ENCODE measurements at regions not wholly inside any gene's neighbourhood (a gene's known extent, or its start where the extent isn't known, plus 50 kb on each side); places are given as distances from the start of the nearest gene placed in this dataset.
"Not testable (repeated sequence)": the region's sequence is repeated elsewhere in the genome, so short reads cannot be mapped to it uniquely, and the experiment has no call there.

GRCh38 chr9:129561594-129562281, 59.2 kb downstream of the C9orf50 start:
- no peak for DNase-seq (ENCODE audit: low read depth)

GRCh38 chr9:129560881-129561306, 60.0 kb downstream of the C9orf50 start:
- DNase-seq (ENCODE audit: low read depth), result no peak

GRCh38 chr9:129559506-129559881, 61.4 kb downstream of the C9orf50 start:
- no peak for DNase-seq (ENCODE audit: low read depth)

- DNase-seq (ENCODE audit: low read depth), result no peak
These were observed 62.1 kb downstream of the C9orf50 start for GRCh38 chr9:129558551-129559505.

GRCh38 chr9:129558063-129558550, 62.8 kb downstream of the C9orf50 start:
- DNase-seq (ENCODE audit: low read depth), result no peak

GRCh38 chr9:129557192-129558036, 63.5 kb downstream of the C9orf50 start:
- DNase-seq (ENCODE audit: low read depth), result no peak

GRCh38 chr9:129556491-129557191, 64.3 kb downstream of the C9orf50 start:
- DNase-seq (ENCODE audit: low read depth), result no peak

- no peak for DNase-seq (ENCODE audit: low read depth)
These were observed 65.2 kb downstream of the C9orf50 start for GRCh38 chr9:129555512-129556215.

- no peak for DNase-seq (ENCODE audit: low read depth)
These were observed 66.3 kb downstream of the C9orf50 start for GRCh38 chr9:129554649-129555048.

- no peak for DNase-seq (ENCODE audit: low read depth)
These were observed 67.6 kb downstream of the C9orf50 start for GRCh38 chr9:129553277-129553676.

- no peak for DNase-seq (ENCODE audit: low read depth)
These were observed 68.8 kb downstream of the C9orf50 start for GRCh38 chr9:129552064-129552463.

GRCh38 chr9:129551393-129551973, 69.4 kb downstream of the C9orf50 start:
- no peak for DNase-seq (ENCODE audit: low read depth)

- DNase-seq (ENCODE audit: low read depth), result not testable (repeated sequence)
These were observed 69.9 kb downstream of the C9orf50 start for GRCh38 chr9:129550977-129551376.

- no peak for DNase-seq (ENCODE audit: low read depth)
These were observed 70.6 kb downstream of the C9orf50 start for GRCh38 chr9:129550199-129550839.

GRCh38 chr9:129549684-129550083, 71.2 kb downstream of the C9orf50 start:
- no peak for DNase-seq (ENCODE audit: low read depth)

- no peak for DNase-seq (ENCODE audit: low read depth)
These were observed 71.8 kb downstream of the C9orf50 start for GRCh38 chr9:129549139-129549538.

- DNase-seq (ENCODE audit: low read depth), result no peak
These were observed 72.2 kb downstream of the C9orf50 start for GRCh38 chr9:129548571-129549135.

GRCh38 chr9:129547869-129548570, 72.9 kb downstream of the C9orf50 start:
- DNase-seq (ENCODE audit: low read depth), result no peak

GRCh38 chr9:129547063-129547462, 73.8 kb downstream of the C9orf50 start:
- DNase-seq (ENCODE audit: low read depth), result no peak
